ENCODE measurements at regions not wholly inside any gene's neighbourhood (a gene's known extent, or its start where the extent isn't known, plus 50 kb on each side); places are given as distances from the start of the nearest gene placed in this dataset.

DNA sequence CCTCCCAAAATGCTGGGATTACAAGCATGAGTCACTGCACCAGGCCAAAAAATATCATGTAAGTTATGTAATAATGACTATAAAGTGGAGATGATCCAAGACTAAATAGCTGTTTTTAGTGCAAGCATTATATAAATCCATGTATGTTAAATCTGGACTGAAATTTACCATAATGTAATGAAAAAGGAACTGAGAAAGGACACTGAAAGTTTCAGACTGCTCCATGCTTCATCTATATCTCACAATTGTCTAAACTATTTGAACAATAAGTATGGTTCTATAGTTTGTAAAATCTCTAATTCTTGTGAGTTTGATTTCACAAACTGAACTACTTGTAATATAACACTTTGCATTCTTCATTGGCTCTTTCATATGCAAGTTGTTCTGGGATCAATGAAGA is 2299.5 kb downstream of the PCDH9 start:
- no peak overlapping the region for H3K4me3 ChIP-seq (ENCODE audit: low read length)
- TF ChIP-seq ZNF274 (IDR thresholded peaks at IDR 0.05; ENCODE audit: low read depth, low read length): no peak

DNA sequence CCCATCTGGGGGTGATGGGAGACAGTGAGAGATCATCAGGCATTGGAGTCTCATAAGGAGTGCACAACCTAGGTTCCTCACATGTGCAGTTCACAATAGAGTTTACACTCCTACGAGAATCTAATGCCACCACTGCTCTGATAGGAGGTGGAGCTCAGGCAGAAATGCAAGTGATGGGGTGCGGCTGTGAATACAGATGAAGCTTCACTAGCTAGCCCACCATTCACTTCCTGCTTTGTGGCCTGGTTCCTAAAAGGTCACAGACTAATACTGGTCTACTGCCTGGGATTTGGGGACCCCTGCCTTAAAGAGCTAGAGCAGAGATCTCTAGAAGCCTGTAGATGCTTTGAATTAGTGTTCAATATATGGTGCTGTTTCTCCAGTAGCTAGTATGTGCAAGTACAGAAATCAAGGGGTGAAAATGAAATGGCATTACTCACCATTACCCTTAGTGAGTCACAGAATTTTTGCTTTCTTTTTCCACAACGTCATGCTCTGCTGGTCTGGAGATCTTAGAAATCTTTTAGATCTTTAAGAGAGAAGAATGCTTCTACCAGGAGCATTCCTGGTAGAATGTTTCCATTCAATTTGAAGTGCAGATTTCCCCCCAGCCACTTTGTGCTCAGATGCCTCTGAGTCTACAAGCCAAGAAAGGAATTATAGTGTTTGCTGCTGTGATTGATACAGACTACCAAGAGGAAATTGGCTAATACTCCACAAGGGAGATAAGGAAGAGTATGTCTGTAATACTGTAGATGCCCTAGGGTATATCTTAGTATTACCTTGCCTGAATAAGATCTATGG is 2301.2 kb downstream of the PCDH9 start:
- no peak overlapping the region for H3K4me3 ChIP-seq (ENCODE audit: low read length)
- TF ChIP-seq ZNF274 (IDR thresholded peaks at IDR 0.05; ENCODE audit: low read depth, low read length): no peak

DNA sequence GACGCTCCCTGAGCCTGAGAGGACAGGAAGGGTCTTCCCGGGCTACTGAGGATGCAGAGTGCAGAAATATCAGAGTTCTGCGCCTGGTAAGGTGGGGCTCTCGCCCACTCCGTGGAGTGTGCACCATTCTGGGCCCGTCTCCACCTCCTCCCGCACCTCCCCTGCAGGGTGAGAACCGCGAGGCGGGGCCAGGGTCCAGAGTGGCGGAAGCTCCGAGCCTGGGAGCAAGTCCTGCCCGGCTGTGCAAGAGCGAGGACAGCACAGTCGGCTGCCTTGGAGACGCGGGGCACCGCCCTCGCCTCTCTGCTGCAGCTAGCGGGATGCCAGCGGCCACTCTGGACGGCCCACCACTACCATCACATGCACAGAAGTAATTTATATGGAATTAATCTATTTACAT is 2304.4 kb downstream of the PCDH9 start:
- no peak for TF ChIP-seq ZNF274 (IDR thresholded peaks at IDR 0.05; ENCODE audit: low read depth, low read length)
- no peak overlapping the region for H3K4me3 ChIP-seq (ENCODE audit: low read length)

DNA sequence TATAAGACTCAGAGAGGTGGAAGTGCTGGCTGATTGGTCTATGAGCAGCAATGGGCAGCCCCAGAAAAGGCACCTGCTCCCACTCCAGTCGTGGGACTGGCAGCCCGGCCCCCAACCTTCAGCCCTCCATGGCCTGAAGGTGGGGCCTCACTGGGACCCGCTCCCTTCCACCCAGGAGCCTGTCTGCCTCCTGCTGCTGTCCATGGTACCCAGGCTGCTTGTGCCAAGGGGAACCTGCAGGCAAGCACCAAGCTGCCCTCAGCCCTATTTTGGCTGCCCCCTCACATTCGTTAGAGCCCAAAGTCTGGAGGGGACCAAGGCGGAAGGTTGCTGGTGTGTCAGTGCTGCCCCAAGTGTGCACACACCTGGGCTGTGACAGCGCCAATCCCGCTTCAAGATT is 2304.9 kb downstream of the PCDH9 start:
- TF ChIP-seq ZNF274 (IDR thresholded peaks at IDR 0.05; ENCODE audit: low read depth, low read length): no peak
- no peak overlapping the region for H3K4me3 ChIP-seq (ENCODE audit: low read length)

DNA sequence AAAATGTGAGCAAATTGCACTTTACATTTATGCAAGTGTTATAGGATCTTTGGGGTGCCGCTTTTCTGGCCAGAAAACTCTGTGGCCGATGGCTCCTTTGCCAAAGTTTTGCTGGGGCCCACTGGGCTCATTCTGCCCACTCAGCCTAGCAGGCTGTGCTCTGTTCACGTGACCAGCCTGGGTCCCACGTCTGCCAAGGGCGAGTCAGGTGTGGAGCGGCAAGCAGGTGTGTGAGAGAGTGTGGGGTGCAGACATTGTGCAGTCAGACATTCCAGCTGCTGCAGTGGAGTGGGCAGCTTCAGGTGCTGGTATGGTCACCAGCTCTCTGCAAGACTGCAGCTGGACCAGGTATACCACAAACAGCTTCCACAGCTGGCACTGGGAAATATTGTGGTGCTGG is 2305.7 kb downstream of the PCDH9 start:
- TF ChIP-seq ZNF274 (IDR thresholded peaks at IDR 0.05; ENCODE audit: low read depth, low read length): no peak
- H3K4me3 ChIP-seq (ENCODE audit: low read length): no peak overlapping the region

DNA sequence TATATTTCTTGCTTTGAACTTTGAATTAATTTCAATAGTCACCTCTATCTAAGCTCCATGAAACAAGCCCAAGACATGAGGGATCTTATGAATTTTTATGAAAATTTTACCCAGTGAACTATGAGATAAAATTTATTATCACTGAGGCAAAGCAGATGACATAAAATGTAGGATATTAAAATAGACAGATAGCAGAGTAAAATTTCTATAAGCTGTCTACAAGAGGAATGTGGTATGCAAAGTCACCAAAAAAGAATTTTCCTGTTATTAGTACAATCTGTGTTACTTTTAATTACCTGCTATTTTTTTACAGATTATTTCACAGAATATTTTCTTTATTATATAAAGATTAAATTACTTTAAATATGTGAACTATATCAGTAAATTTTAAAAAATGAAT is 2312.6 kb downstream of the PCDH9 start:
- TF ChIP-seq ZNF274 (IDR thresholded peaks at IDR 0.05; ENCODE audit: low read depth, low read length): no peak
- H3K4me3 ChIP-seq (ENCODE audit: low read length): no peak overlapping the region

DNA sequence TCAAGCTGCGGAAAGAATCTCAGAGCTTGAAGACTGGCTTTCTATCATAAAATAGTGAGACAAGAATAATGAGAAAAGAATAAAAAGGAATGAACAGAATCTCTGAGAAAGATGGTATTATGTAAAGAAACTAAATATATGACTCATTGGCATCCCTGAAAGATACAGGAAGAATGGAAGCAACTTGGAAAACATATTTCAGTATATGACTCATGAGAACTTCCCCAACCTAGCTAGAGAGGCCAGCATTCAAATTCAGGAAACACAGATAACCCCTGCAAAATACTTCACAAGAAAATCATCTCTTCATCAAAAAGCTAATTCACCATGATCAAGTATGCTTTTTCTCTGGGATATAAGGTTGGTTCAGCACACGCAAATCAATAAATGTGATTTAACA is 2318.0 kb downstream of the PCDH9 start:
- no peak overlapping the region for H3K4me3 ChIP-seq (ENCODE audit: low read length)
- no peak for TF ChIP-seq ZNF274 (IDR thresholded peaks at IDR 0.05; ENCODE audit: low read depth, low read length)

DNA sequence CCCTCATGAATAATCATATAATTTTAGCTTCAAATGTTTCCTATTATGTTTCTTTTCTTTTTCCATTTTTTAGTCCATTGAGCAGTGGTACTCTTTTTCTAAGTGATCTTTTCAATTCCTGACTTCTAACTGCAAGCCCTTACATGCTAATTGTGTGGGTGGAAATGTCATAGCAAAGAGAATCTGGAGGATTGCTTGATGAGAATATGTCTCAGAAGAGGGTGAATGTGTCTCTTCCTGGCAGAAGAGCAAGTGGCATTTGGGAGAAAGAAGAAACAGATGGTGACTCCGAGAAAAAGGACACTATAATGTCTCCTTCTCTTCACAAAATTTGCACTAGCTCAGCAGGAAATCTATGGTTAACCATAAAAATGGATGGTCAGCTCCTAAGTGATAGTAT is 2320.0 kb downstream of the PCDH9 start:
- no peak for TF ChIP-seq ZNF274 (IDR thresholded peaks at IDR 0.05; ENCODE audit: low read depth, low read length)
- H3K4me3 ChIP-seq (ENCODE audit: low read length): no peak overlapping the region

DNA sequence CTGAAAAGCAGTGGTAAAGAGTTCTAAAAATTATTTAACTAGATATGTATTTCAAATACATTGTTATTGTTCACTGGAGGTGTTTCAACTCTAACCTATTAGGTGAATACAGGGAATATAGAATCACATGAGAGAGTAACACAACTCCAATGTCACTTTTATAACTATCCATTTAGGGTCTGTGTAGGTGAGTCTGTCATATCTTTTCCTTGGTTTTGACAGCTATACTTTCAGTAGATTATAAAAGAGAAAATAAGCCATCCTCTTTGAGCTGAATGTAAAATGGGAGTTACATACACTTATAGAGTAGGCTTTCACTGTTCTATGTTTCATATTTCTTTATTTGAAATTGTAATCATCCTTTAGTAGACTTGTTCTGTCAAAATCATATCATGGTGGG is 2321.0 kb downstream of the PCDH9 start:
- H3K4me3 ChIP-seq (ENCODE audit: low read length): no peak overlapping the region

DNA sequence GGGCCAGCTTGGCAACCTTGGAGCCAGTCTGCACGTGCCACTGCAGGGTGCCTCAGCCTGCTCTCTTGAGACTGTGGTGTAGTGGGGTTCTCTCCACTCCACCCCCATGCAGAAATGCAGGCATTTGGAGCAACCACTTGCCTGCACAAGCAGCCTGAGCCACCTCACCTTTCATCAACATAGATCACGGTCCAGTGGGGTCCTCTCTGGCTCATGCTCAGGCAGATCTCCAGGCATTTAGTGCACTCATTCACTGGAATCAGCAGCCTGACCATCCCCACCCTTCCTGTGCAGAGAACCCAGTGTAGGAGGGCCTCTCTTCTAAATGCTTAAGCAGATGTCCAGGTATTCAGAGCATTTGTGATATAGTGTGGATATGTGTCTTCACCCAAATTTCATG is 2330.1 kb downstream of the PCDH9 start:
- no peak for TF ChIP-seq ZNF274 (IDR thresholded peaks at IDR 0.05; ENCODE audit: low read depth, low read length)

More for the DNA sequence above, 2321.0 kb downstream of the PCDH9 start:
- no peak for TF ChIP-seq ZNF274 (IDR thresholded peaks at IDR 0.05; ENCODE audit: low read depth, low read length)

DNA sequence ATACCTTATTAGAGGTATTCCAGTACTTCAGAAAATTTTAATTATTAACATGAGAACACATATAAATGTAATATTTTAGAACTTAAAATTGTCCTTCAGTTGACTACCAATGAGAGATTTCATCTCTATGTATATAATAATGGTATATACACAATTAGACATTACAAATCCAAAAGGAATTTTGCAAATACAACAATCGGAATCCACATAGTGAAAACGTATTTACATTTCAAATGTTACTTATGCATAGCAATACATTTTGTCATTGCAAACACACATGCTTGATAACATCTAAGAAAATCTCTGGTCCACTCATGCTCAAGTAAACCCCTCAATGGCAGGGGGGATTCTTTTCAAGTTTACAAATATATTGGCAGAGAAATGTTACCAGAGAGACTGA is 2345.2 kb downstream of the PCDH9 start:
- no peak for TF ChIP-seq ZNF274 (IDR thresholded peaks at IDR 0.05; ENCODE audit: low read depth, low read length)
- no peak overlapping the region for H3K4me3 ChIP-seq (ENCODE audit: low read length)

More for the DNA sequence above, 2330.1 kb downstream of the PCDH9 start:
- H3K4me3 ChIP-seq (ENCODE audit: low read length): no peak overlapping the region

DNA sequence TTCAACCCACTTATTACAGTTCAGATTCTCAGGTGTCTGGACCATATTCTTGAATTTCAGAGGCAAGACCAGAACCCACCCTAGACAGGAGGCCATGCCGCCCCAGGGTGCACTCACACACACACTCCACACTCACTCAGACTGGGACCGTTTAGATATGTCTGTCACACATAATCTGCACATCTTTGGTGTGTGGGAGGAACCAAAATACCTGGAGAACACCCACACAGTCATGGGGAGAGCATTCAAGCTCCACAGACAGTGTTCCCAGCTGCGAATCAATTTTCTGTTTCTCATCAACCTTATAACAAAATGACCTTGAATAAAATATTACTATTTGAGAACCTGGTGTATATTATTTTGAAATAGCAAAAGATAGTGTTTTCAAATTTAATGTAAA is 2353.0 kb downstream of the PCDH9 start:
- TF ChIP-seq ZNF274 (IDR thresholded peaks at IDR 0.05; ENCODE audit: low read depth, low read length): no peak
- no peak overlapping the region for H3K4me3 ChIP-seq (ENCODE audit: low read length)

DNA sequence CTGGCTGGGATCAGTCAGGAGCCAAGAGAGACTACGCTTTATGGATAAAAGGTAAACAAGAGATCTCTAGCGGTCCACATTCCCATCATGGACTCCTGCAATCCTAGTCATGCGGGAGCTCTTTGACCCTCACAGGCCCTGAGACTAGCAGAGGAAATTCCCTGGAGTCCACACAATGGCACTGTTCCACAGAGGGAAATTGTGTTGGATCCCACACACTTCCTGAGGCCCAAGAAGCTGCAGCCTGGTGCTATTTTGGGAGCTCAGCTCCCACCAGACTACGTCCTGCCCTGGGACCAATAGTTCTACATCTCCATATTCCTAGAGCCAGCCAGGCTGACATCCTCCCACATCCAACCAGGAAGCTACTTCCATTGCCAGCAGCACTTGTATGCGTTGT is 2358.4 kb downstream of the PCDH9 start:
- H3K4me3 ChIP-seq (ENCODE audit: low read length): no peak overlapping the region
- no peak for TF ChIP-seq ZNF274 (IDR thresholded peaks at IDR 0.05; ENCODE audit: low read depth, low read length)

DNA sequence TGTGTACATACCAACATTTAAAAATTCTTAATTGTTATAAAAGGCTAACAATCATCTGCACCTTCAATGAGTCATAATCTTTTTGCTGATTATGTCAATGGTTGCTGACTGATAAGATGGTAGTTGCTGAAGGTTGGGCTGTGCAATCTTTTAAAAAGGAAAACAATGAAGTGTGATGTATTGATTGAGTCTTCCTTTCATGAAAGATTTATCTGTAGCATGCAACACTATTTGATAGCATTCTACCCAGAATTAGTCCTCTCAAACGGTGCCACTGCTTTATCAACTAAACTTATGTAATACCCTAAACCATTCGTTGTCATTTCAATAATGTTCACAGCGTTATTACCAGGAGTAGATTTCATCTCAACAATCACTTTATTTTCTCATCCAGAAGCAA is 2360.6 kb downstream of the PCDH9 start:
- TF ChIP-seq ZNF274 (IDR thresholded peaks at IDR 0.05; ENCODE audit: low read depth, low read length): no peak
- H3K4me3 ChIP-seq (ENCODE audit: low read length): no peak overlapping the region

DNA sequence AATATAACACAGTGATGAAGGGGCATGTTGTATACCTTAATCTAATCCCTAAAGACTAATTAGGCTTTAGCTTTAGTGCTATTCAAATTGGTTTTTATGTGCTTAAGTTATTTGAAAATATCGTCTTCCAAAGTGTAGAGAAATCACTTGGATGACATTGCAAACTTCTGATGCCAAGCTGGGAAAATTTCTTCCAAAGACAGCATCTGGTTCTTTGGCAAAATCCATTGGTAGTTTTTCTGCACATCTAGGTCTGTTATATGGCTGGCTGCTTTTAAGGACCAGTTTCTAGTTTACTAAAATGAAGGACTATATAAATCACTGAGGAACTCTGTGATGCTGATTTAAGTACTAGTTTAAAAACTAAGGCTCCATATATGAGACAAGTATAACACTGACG is 2362.3 kb downstream of the PCDH9 start:
- TF ChIP-seq ZNF274 (IDR thresholded peaks at IDR 0.05; ENCODE audit: low read depth, low read length): no peak

DNA sequence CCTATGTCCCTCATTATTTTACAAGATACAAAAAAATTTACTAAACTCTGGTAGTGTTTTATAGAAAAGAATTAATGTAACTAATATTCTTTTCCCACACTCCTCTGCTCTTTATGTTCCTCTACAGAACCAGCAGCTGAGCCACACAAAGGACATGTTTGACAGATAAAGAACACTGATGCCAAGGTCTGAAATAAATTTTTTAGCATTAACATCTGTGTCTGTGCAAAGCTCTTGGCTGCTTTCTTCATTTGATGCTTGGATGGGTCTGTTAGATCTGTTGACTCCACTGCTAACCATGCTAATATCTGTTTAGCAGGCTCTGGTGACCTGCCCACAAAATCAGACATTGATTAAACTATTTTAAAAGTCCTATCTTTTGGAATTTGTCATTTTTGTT is 2363.8 kb downstream of the PCDH9 start:
- no peak for TF ChIP-seq ZNF274 (IDR thresholded peaks at IDR 0.05; ENCODE audit: low read depth, low read length)
- H3K4me3 ChIP-seq (ENCODE audit: low read length): no peak overlapping the region

More for the DNA sequence above, 2362.3 kb downstream of the PCDH9 start:
- H3K4me3 ChIP-seq (ENCODE audit: low read length): no peak overlapping the region
